Endothelial cell of umbilical vein (primary cell): ENCODE measurements at regions not wholly inside any gene's neighbourhood (a gene's known extent, or its start where the extent isn't known, plus 50 kb on each side); places are given as distances from the start of the nearest gene placed in this dataset.

ENCODE experiments used
- CTCF ChIP-seq, 2 donors: IDR thresholded peaks; 1 replicate in 1 of 2; 2 replicates in 1 of 2; pipeline ENCODE4 v1.5.1; 2011; ENCODE audit warnings: low read length in 2 of 2, mild to moderate bottlenecking in 2 of 2, moderate library complexity in 2 of 2, control low read depth in 1 of 2, inconsistent platforms in 1 of 2, low read depth in 1 of 2; ENCODE audit not compliant: insufficient read depth in 1 of 2; ENCODE audit errors: extremely low read depth in 1 of 2
- EZH2 ChIP-seq: IDR thresholded peaks from 2 replicates; pipeline ENCODE4 v1.6.1; 2012; ENCODE audit warnings: borderline replicate concordance, low read depth, mild to moderate bottlenecking, moderate library complexity, low read length, inconsistent platforms; ENCODE audit not compliant: severe bottlenecking
- JUN ChIP-seq: IDR thresholded peaks from 2 replicates; pipeline ENCODE4 v1.6.1; 2011; ENCODE audit warnings: borderline replicate concordance, low read depth; ENCODE audit not compliant: insufficient read length, insufficient read depth
- MAX ChIP-seq: IDR thresholded peaks from 2 replicates; pipeline ENCODE4 v1.6.1; 2011; ENCODE audit not compliant: insufficient read depth, insufficient read length
- MYC ChIP-seq: IDR thresholded peaks from one replicate; pipeline ENCODE4 v1.6.1; 2011; ENCODE audit warnings: mild to moderate bottlenecking, low read depth, low read length
- POLR2A ChIP-seq: IDR thresholded peaks from 2 replicates; pipeline ENCODE4 v1.6.1; 2012; ENCODE audit warnings: low read depth, mild to moderate bottlenecking, control low read depth, low read length
- POLR2AphosphoS5 ChIP-seq: IDR thresholded peaks from 2 replicates; pipeline ENCODE4 v1.6.1; 2012; ENCODE audit warnings: low read depth, mild to moderate bottlenecking, control low read depth, low read length, moderate library complexity; ENCODE audit not compliant: insufficient read depth

GRCh38 chr15:89398896-89399237 lies 64.2 kb upstream of the POLG start:
- TF ChIP-seq CTCF (IDR thresholded peaks at IDR 0.05; ENCODE audit: extremely low read depth in 1 of 2, insufficient read depth in 1 of 2, low read depth in 1 of 2, low read length in 2 of 2), result no peak
- no peak for TF ChIP-seq EZH2
- TF ChIP-seq POLR2AphosphoS5, result no peak
- no peak for TF ChIP-seq POLR2A
- no peak for TF ChIP-seq MYC
- TF ChIP-seq JUN, result no peak
- no peak for TF ChIP-seq MAX
